ENCODE measurements at regions not wholly inside any gene's neighbourhood (a gene's known extent, or its start where the extent isn't known, plus 50 kb on each side); places are given as distances from the start of the nearest gene placed in this dataset.

DNA sequence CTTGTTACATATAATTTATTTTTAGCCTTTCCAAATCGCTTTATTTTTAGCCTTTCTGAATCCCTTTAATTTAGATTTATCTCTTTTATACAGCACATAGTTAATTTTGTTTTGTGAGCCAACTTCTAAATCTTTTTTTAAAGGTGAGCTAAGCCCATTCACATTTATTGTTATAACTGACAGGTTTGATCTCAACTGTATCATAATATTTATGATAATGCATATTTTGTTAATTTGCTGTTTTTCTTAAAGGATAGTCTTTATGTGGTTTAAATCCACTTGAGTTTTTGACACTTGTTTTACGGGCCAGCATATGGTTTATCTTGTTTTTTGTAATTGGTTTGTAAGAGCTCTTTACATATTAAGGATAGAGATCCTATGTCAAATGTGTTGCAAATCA is 177.8 kb upstream of the SMIM23 start (continued):
- TF ChIP-seq, protein P1, sequence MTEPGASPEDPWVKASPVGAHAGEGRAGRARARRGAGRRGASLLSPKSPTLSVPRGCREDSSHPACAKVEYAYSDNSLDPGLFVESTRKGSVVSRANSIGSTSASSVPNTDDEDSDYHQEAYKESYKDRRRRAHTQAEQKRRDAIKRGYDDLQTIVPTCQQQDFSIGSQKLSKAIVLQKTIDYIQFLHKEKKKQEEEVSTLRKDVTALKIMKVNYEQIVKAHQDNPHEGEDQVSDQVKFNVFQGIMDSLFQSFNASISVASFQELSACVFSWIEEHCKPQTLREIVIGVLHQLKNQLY (CRISPR knock-in tag; IDR thresholded peaks at IDR 0.05): no peak
- no peak for TF ChIP-seq TEAD1 (CRISPR knock-in tag; IDR thresholded peaks at IDR 0.05)

- TF ChIP-seq FOXP1 (CRISPR knock-in tag; IDR thresholded peaks at IDR 0.05; ENCODE audit: borderline replicate concordance) (no peak), ZNF317 (CRISPR knock-in tag; IDR thresholded peaks at IDR 0.05; ENCODE audit: borderline replicate concordance, low read depth) (no peak), OVOL2 (CRISPR knock-in tag; IDR thresholded peaks at IDR 0.05; ENCODE audit: borderline replicate concordance) (no peak), IRF1 (CRISPR knock-in tag; IDR thresholded peaks at IDR 0.05) (no peak), ERG (CRISPR knock-in tag; IDR thresholded peaks at IDR 0.05) (no peak), GTF2I (CRISPR knock-in tag; conservative IDR thresholded peaks at IDR 0.05) (no peak), PREB (CRISPR knock-in tag; IDR thresholded peaks at IDR 0.05; ENCODE audit: borderline replicate concordance) (no peak)
- no peak for ATAC-seq
- ChIA-PET POLR2A (no interaction called here), CTCF (interaction anchor here (3.2 kb wide), 1 partner anchor 191 kb away, joined by 12 read pairs; the partner anchor contains the start of gene FGF18)
- DNase-seq (ENCODE audit: low spot score): no peak
- Mint-ChIP-seq H3K4me1 (0 out of 2 replicates have a peak, but pooled peaks cover 3% of the 10 kb centered on the region), H3K27me3 (ENCODE audit: low read depth) (peaks cover 26% of the 10 kb centered on the region), H3K27ac (no peak overlapping the region), H3K36me3 (peaks cover 21% of the 10 kb centered on the region), H3K4me3 (no peak overlapping the region), H3K9me3 (peaks cover 47% of the 10 kb centered on the region)
Measured at GRCh38 chr5:171609806-171610452, 175.7 kb upstream of the SMIM23 start.

DNA sequence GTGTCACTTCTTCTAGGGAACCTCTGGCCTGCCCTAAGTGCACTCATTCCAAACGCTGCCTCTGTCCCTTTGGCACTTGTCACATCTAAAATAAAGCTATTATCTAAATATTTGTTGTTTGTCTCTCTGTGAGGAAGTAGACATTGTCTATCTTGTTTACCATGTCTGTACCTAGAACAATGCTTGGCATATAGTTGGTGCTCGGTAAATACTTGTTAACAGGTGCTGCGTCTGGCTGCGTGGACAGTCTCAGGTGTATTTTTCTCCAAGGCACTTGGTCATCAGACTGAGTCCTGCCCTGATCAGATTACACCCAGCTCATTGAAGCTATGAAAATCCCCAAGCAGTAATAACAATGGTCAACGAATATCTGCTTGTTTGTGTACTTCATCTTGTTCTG is 174.9 kb upstream of the SMIM23 start:
- Mint-ChIP-seq H3K27ac (no peak overlapping the region), H3K27me3 (ENCODE audit: low read depth) (peaks cover 34% of the 10 kb centered on the region), H3K9me3 (peaks cover 44% of the 10 kb centered on the region), H3K36me3 (peaks cover 19% of the 10 kb centered on the region), H3K4me1 (peaks cover 9% of the 10 kb centered on the region), H3K4me3 (no peak overlapping the region)
- no peak for DNase-seq (ENCODE audit: low spot score)
- ChIA-PET POLR2A (no interaction called here), CTCF (interaction anchor here (3.2 kb wide), 1 partner anchor 192 kb away, joined by 12 read pairs; the partner anchor contains the start of gene FGF18)
- no peak for ATAC-seq
- TF ChIP-seq TP53 (CRISPR knock-in tag; IDR thresholded peaks at IDR 0.05): no peak
- TF ChIP-seq, protein P2, sequence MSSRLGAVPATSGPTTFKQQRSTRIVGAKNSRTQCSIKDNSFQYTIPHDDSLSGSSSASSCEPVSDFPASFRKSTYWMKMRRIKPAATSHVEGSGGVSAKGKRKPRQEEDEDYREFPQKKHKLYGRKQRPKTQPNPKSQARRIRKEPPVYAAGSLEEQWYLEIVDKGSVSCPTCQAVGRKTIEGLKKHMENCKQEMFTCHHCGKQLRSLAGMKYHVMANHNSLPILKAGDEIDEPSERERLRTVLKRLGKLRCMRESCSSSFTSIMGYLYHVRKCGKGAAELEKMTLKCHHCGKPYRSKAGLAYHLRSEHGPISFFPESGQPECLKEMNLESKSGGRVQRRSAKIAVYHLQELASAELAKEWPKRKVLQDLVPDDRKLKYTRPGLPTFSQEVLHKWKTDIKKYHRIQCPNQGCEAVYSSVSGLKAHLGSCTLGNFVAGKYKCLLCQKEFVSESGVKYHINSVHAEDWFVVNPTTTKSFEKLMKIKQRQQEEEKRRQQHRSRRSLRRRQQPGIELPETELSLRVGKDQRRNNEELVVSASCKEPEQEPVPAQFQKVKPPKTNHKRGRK (CRISPR knock-in tag; IDR thresholded peaks at IDR 0.05; ENCODE audit: borderline replicate concordance): no peak
- TF ChIP-seq, protein P3, sequence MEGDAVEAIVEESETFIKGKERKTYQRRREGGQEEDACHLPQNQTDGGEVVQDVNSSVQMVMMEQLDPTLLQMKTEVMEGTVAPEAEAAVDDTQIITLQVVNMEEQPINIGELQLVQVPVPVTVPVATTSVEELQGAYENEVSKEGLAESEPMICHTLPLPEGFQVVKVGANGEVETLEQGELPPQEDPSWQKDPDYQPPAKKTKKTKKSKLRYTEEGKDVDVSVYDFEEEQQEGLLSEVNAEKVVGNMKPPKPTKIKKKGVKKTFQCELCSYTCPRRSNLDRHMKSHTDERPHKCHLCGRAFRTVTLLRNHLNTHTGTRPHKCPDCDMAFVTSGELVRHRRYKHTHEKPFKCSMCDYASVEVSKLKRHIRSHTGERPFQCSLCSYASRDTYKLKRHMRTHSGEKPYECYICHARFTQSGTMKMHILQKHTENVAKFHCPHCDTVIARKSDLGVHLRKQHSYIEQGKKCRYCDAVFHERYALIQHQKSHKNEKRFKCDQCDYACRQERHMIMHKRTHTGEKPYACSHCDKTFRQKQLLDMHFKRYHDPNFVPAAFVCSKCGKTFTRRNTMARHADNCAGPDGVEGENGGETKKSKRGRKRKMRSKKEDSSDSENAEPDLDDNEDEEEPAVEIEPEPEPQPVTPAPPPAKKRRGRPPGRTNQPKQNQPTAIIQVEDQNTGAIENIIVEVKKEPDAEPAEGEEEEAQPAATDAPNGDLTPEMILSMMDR (IDR thresholded peaks at IDR 0.05): no peak
- TF ChIP-seq ZBTB21 (CRISPR knock-in tag; IDR thresholded peaks at IDR 0.05; ENCODE audit: borderline replicate concordance): no peak
- no peak for TF ChIP-seq OVOL2 (CRISPR knock-in tag; IDR thresholded peaks at IDR 0.05; ENCODE audit: borderline replicate concordance)
- TF ChIP-seq ZNF263 (CRISPR knock-in tag; IDR thresholded peaks at IDR 0.05; ENCODE audit: low read depth): no peak
- no peak for TF ChIP-seq MYBL2 (CRISPR knock-in tag; IDR thresholded peaks at IDR 0.05)
- TF ChIP-seq, protein P4, sequence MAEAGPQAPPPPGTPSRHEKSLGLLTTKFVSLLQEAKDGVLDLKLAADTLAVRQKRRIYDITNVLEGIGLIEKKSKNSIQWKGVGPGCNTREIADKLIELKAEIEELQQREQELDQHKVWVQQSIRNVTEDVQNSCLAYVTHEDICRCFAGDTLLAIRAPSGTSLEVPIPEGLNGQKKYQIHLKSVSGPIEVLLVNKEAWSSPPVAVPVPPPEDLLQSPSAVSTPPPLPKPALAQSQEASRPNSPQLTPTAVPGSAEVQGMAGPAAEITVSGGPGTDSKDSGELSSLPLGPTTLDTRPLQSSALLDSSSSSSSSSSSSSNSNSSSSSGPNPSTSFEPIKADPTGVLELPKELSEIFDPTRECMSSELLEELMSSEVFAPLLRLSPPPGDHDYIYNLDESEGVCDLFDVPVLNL (CRISPR knock-in tag; IDR thresholded peaks at IDR 0.05; ENCODE audit: borderline replicate concordance, low read depth): no peak
- TF ChIP-seq MXD4 (CRISPR knock-in tag; IDR thresholded peaks at IDR 0.05; ENCODE audit: borderline replicate concordance): no peak
- TF ChIP-seq, protein P5, sequence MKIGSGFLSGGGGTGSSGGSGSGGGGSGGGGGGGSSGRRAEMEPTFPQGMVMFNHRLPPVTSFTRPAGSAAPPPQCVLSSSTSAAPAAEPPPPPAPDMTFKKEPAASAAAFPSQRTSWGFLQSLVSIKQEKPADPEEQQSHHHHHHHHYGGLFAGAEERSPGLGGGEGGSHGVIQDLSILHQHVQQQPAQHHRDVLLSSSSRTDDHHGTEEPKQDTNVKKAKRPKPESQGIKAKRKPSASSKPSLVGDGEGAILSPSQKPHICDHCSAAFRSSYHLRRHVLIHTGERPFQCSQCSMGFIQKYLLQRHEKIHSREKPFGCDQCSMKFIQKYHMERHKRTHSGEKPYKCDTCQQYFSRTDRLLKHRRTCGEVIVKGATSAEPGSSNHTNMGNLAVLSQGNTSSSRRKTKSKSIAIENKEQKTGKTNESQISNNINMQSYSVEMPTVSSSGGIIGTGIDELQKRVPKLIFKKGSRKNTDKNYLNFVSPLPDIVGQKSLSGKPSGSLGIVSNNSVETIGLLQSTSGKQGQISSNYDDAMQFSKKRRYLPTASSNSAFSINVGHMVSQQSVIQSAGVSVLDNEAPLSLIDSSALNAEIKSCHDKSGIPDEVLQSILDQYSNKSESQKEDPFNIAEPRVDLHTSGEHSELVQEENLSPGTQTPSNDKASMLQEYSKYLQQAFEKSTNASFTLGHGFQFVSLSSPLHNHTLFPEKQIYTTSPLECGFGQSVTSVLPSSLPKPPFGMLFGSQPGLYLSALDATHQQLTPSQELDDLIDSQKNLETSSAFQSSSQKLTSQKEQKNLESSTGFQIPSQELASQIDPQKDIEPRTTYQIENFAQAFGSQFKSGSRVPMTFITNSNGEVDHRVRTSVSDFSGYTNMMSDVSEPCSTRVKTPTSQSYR (CRISPR knock-in tag; IDR thresholded peaks at IDR 0.05): no peak
- no peak for TF ChIP-seq ZNF396 (CRISPR knock-in tag; IDR thresholded peaks at IDR 0.05; ENCODE audit: borderline replicate concordance)
- TF ChIP-seq ATF1 (CRISPR knock-in tag; IDR thresholded peaks at IDR 0.05): no peak

All from WTC11 (cell line).